HG02840 (cell line): ENCODE measurements at regions not wholly inside any gene's neighbourhood (a gene's known extent, or its start where the extent isn't known, plus 50 kb on each side); places are given as distances from the start of the nearest gene placed in this dataset.

ENCODE experiments used
- ATAC-seq: cut with Tn5 transposase; IDR thresholded peaks from one replicate; pipeline ENCODE4 v1.9.1; 2021; ENCODE audit warnings: mild to moderate bottlenecking, moderate library complexity, moderate number of reproducible peaks; ENCODE audit not compliant: unreplicated experiment, low FRiP score

GRCh38 chr21:28269173-28269572 lies 723.5 kb downstream of the LTN1 start:
- ATAC-seq: no peak

GRCh38 chr21:28268685-28269084 lies 724.0 kb downstream of the LTN1 start:
- ATAC-seq: no peak

DNA sequence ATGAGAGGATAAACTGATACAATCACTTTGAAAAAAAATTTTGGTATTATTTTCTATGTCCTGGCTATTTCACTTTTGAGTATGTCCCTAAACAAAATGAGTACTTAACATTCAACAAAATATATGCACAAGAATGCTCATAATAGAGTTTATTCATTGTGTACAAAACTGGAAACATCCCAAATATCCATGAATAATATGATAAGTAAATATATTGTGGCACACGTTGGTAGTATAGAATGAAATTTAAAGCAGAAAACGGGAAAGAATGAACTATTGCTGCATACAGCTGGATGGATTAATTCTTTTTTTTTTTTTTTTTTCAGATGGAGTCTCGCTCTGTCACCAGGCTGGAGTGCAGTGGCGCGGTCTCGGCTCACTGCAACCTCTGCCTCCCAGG lies 725.2 kb downstream of the LTN1 start:
- no peak for ATAC-seq

- no peak for ATAC-seq
These were observed 726.6 kb downstream of the LTN1 start for GRCh38 chr21:28266061-28266460.

- no peak for ATAC-seq
These were observed 728.7 kb downstream of the LTN1 start for GRCh38 chr21:28263974-28264373.

GRCh38 chr21:28261298-28261697 lies 731.4 kb downstream of the LTN1 start:
- no peak for ATAC-seq

DNA sequence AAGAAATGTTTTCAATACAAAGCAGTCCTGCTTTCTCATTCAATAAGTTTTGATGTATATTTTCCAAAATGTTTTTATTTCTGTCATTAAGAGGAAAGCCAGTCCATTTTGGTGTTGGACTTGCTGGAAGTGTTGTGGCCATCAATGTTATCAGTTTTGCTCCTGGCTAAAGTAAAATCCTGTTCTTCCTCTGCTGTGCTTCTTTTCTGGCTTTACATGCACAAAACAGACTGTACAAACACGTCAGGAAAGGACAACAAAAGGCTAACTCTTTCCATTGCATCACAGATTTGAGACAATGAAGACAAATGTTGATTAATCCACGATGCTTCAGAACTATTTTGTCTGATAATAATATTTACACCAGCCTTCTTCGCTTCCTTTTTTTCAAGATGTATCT lies 735.4 kb downstream of the LTN1 start:
- no peak for ATAC-seq

DNA sequence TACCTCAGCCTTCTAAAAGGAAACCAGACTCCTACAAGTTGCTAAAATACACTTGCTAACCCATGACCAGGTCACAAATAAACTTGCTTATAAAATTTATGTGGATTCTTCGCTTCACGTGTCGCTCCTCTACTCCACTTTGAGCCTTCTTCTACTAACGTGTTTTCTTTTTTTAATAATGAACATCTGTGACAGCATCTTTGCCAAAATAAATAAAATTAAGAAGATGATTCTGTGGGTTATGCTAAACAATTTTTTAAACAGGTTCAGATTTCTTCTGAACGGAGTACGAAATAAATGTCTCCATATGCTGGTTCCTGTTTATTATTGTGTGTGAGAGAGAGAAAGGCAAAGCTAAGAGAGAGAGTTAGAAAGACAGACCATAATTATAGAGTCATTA lies 735.8 kb downstream of the LTN1 start:
- ATAC-seq: no peak

GRCh38 chr21:28256420-28256831 lies 736.3 kb downstream of the LTN1 start:
- no peak for ATAC-seq

DNA sequence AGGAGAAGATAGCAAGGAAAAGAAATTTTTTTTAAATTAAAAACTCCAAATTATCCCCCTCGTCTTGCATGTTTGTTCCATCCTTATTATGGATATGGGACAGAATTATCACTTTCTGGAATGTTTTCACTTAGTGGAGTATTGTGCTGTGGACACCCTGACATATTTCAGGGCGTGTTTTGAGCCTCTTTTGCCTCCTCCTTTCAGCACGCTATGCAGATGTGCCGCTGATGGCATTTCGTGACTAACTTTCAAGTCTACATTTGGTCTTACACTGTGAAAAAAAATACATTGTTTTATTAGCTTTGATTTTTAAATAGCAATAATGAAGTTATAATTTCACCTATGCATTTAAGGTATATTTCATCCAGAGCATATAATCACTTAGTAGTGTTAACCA lies 738.7 kb downstream of the LTN1 start:
- no peak for ATAC-seq

DNA sequence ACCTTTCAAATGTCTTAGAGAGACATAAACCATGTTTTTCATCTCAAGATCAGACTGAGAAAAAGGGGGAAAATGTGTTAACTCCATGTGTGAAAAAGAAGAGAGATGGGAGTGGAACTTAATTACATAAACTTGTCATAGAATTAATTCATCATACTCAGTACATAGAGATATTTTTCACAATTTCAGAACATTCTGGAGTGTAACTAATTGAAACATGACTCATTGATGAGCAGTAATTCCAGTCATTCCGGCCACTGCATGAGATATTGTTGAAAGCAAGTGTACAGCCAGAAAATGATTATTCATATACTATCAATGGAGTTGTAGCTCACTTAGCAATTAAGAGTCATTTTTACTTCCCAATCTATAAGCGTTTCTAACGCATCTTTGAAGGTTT lies 739.3 kb downstream of the LTN1 start:
- no peak for ATAC-seq

- ATAC-seq: no peak
These were observed 739.7 kb downstream of the LTN1 start for GRCh38 chr21:28252928-28253327.

GRCh38 chr21:28250946-28251345 lies 741.7 kb downstream of the LTN1 start:
- ATAC-seq: no peak

- no peak for ATAC-seq
These were observed 745.1 kb downstream of the LTN1 start for GRCh38 chr21:28247454-28248020.

- no peak for ATAC-seq
These were observed 752.1 kb downstream of the LTN1 start for GRCh38 chr21:28240586-28240985.

- no peak for ATAC-seq
These were observed 753.3 kb downstream of the LTN1 start for GRCh38 chr21:28239340-28239739.

GRCh38 chr21:28237661-28238060 lies 755.0 kb downstream of the LTN1 start:
- ATAC-seq: no peak

DNA sequence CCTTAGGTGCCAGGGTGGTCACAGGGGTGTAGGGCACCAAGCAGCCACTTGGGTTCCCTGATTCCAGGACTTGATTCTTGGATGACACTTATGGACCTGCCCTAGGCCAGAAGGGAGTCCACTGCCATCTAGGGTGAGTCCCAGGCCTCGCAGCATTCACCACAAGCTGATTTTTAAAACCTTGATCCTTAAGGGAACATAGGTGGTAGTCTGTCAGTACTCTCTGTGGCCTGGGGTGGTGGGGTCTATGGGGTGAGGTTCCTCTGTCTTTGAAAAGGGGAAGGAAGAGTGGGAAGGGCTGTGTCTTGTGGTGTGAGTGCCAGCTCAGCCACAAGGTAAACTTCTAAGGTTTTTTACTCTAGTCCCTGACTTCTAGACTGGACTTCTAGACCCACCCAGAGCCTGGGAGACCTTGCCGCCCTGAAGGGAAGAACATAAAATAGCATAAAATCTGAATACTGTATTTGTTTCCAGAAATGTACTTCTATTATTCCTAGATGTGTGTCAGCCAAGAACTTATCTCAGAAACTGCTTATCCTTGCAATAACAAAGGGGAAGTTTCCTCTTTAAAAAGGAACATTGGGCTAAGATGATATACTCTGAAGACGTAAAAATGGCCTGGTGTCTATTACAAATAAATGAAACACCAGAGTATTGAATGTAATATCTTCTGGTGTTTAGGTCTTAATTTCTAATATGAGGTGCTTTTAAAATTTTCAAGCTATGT lies 757.3 kb downstream of the LTN1 start:
- no peak for ATAC-seq

DNA sequence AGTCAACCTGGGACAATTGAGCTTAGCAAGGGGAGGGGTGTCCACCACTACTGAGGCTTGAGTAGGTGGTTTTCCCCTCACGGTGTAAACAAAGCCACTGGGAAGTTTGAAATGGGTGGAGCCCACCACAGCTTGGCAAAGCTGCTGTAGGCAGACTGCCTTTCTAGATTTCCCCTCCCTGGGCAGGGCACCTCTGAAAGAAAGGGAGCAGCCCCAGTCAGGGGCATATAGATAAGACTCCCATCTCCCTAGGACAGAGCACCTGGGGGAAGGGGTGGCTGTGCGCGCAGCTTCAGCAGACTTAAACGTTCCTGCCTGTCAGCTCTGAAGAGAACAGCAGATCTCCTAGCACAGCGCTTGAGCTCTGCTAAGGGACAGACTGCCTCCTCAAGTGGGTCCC lies 758.4 kb downstream of the LTN1 start:
- no peak for ATAC-seq

DNA sequence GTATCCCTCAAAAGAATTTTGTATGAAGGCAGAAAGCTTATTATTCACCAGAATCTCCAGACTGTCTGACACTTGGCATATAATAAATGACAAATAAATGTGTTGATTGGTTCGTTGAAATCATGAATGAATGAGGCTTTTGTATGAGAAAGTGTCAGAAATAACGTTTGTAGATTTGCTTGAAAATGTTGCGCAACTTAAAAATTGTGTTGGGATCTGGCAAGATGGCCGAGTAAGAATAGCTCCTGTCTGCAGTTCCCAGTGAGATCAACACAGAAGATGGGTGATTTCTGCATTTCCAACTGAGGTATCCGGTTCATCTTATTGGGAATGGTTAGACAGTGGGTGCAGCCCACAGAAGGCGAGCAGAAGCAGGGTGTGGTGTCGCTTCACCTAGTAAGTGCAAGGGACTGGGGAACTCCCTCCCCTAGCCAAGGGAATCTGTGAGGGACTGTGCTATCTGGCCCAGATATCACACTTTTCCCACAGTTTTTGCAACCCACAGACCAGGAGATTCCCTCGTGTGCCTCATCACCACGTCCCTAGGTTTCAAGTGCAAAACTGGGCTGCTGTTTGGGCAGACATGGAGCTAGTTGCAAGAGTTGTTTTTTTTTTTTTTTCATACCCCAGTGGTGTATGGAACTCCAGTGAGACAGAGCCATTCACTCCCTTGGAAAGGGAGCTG lies 759.0 kb downstream of the LTN1 start:
- ATAC-seq: no peak

DNA sequence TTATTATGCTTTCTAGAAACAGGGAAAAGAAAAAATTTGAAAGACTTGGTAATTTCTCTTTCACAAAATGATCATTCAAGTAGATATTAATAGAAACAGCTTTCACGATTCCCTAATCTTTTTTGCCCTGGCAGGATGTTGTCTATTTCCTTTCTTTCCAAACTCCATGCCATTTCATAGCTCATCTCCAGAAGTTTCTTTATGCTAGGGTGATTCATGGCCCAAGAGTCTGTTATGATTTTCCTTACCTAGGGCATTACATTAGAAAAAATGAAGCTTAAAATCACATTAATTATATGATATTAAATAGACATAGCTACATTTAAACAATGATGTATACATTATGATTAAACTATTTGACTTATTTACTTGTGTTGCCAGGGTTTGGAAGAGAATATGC lies 762.1 kb downstream of the LTN1 start:
- no peak for ATAC-seq

DNA sequence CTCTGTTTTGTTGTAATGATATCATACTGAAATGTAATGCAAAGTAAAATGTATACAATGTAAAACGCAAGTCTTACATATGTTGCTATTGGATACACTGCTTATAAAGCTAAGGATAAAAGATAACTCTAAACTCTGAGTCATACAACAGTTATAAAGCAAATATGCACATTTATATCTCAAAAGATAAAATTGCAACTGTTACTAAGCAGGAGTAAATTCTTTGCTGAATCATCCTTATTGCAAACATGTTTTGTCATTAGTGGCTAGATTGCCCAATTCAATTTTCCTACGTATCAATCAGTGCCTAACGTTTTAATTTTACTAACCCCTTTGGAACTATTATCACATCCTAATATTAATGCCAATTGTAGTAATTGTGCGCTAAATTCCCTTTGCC lies 762.9 kb downstream of the LTN1 start:
- ATAC-seq: no peak
